H1 (cell line): ENCODE measurements at regions not wholly inside any gene's neighbourhood (a gene's known extent, or its start where the extent isn't known, plus 50 kb on each side); places are given as distances from the start of the nearest gene placed in this dataset.

Source experiments
- CTCF ChIA-PET: fragments of 300-600 bp; sonication (Branson Sonifier 250); formaldehyde crosslinking; loops from one replicate; lab custom pipeline; 2021; ENCODE audit not compliant: partially characterized antibody; lab: Charles Lee
- POLR2A ChIA-PET: fragments of 300-600 bp; sonication (Branson Sonifier 250); formaldehyde crosslinking; loops from one replicate; lab custom pipeline; 2021; ENCODE audit warnings: inconsistent platforms; ENCODE audit not compliant: partially characterized antibody; lab: Charles Lee
- DNase-seq, 2 experiments: peaks; one replicate each; pipeline versions ENCODE4 v3.0.0 to v3.0.0-alpha.2; 2010 to 2022; ENCODE audit warnings: low spot score in 2 of 2, low read depth in 1 of 2, mixed read lengths in 1 of 2
- FAIRE-seq: peaks from 2 replicates; lab custom pipeline; 2011; peaks lifted over from hg19 to GRCh38; lab: Jason Lieb, UNC
- H2AFZ ChIP-seq: 2 replicates; pipeline ENCODE4 v1.8.1; 2012; ENCODE audit warnings: low read length, inconsistent platforms
- H2AK5ac ChIP-seq: 2 replicates; pipeline ENCODE4 v1.6.1; 2013; ENCODE audit warnings: low read depth, low read length
- H2BK120ac ChIP-seq: replicated peaks from 2 replicates; pipeline ENCODE3; 2013; ENCODE audit warnings: low read depth, low read length, inconsistent platforms
- H2BK12ac ChIP-seq: 2 replicates; pipeline ENCODE4 v1.6.1; 2013; ENCODE audit warnings: low read depth, low read length
- H2BK15ac ChIP-seq: 2 replicates; pipeline ENCODE4 v1.6.1; 2013; ENCODE audit warnings: low read length
- H2BK20ac ChIP-seq: 2 replicates; pipeline ENCODE4 v1.6.1; 2013; ENCODE audit warnings: low read length
- H2BK5ac ChIP-seq: 2 replicates; pipeline ENCODE4 v1.6.1; 2013; ENCODE audit warnings: low read depth, low read length
- H3K14ac ChIP-seq: 2 replicates; pipeline ENCODE4 v1.6.1; 2013; ENCODE audit warnings: inconsistent platforms; ENCODE audit not compliant: insufficient read length
- H3K18ac ChIP-seq: 2 replicates; pipeline ENCODE4 v1.6.1; 2013; ENCODE audit warnings: low read length; ENCODE audit errors: extremely low read depth
- H3K23ac ChIP-seq: 2 replicates; pipeline ENCODE4 v1.6.1; 2013; ENCODE audit warnings: inconsistent platforms; ENCODE audit not compliant: insufficient read length
- H3K23me2 ChIP-seq: 2 replicates; pipeline ENCODE4 v1.6.1; 2013; ENCODE audit warnings: low read depth, low read length
- H3K27ac ChIP-seq: 2 replicates; pipeline ENCODE4 v1.6.1; 2011; ENCODE audit warnings: low read depth, low read length, inconsistent platforms
- H3K27me3 ChIP-seq, 4 experiments: replicated peaks in 1 of 4; 1 replicate in 1 of 4; 2 replicates in 3 of 4; pipeline versions ENCODE4 v1.6.1 to v1.8.1; 2011 to 2013; ENCODE audit warnings: low read length in 3 of 4, mild to moderate bottlenecking in 3 of 4, inconsistent platforms in 2 of 4, mixed read lengths in 2 of 4, moderate library complexity in 1 of 4; ENCODE audit not compliant: control insufficient read depth in 3 of 4, insufficient read depth in 3 of 4; ENCODE audit errors: extremely low read depth in 1 of 4
- H3K36me3 ChIP-seq, 4 experiments: 2 replicates each; pipeline versions ENCODE4 v1.6.1 to v1.8.1; 2011 to 2013; ENCODE audit warnings: mild to moderate bottlenecking in 4 of 4, low read length in 3 of 4, moderate library complexity in 2 of 4, control low read depth in 1 of 4, inconsistent platforms in 1 of 4; ENCODE audit not compliant: insufficient read depth in 4 of 4, control insufficient read depth in 2 of 4
- H3K4ac ChIP-seq: replicated peaks from 2 replicates; pipeline ENCODE3; 2013; ENCODE audit warnings: low read length, low read depth, mixed read lengths, inconsistent platforms; ENCODE audit not compliant: insufficient read length
- H3K4me1 ChIP-seq, 4 experiments: replicated peaks in 1 of 4; 1 replicate in 1 of 4; 2 replicates in 3 of 4; pipeline versions ENCODE4 v1.6.1 to v1.8.1; 2011 to 2013; ENCODE audit warnings: low read length in 3 of 4, inconsistent platforms in 2 of 4, mixed read lengths in 1 of 4; ENCODE audit not compliant: insufficient read depth in 4 of 4, control insufficient read depth in 3 of 4
- H3K4me2 ChIP-seq, 2 experiments: 2 replicates each; pipeline versions ENCODE4 v1.6.1 to v1.8.1; 2011 to 2013; ENCODE audit warnings: low read depth in 2 of 2, low read length in 2 of 2, control low read depth in 1 of 2, inconsistent platforms in 1 of 2, mild to moderate bottlenecking in 1 of 2; ENCODE audit not compliant: insufficient read depth in 1 of 2
- H3K4me3 ChIP-seq, 4 experiments: fragments of 200-600, 300-600 bp in 1 of 4; sonication (generic), shearing (Covaris generic), sonication (Bioruptor Twin) in 1 of 4; 2 replicates each; pipeline versions ENCODE4 v1.5.1 to v1.8.1; 2011 to 2016; ENCODE audit warnings: low read length in 4 of 4, low read depth in 3 of 4, control low read depth in 2 of 4, inconsistent platforms in 2 of 4, mild to moderate bottlenecking in 2 of 4, mixed read lengths in 1 of 4, moderate library complexity in 1 of 4; ENCODE audit not compliant: insufficient read depth in 2 of 4; ENCODE audit errors: extremely low read depth in 1 of 4
- H3K56ac ChIP-seq: replicated peaks from 2 replicates; pipeline ENCODE3; 2013; ENCODE audit warnings: low read depth, mild to moderate bottlenecking, mixed read lengths, low read length, inconsistent platforms; ENCODE audit not compliant: insufficient read length
- H3K79me1 ChIP-seq: 2 replicates; pipeline ENCODE4 v1.6.1; 2013; ENCODE audit warnings: low read depth, low read length, control low read depth
- H3K79me2 ChIP-seq, 2 experiments: 2 replicates each; pipeline versions ENCODE4 v1.6.1 to v1.8.1; 2012 to 2013; ENCODE audit warnings: low read length in 2 of 2, mild to moderate bottlenecking in 2 of 2, inconsistent platforms in 1 of 2; ENCODE audit not compliant: insufficient read depth in 2 of 2, control insufficient read depth in 1 of 2
- H3K9ac ChIP-seq, 4 experiments: replicated peaks in 1 of 4; 1 replicate in 1 of 4; 2 replicates in 3 of 4; pipeline versions ENCODE4 v1.6.1 to v1.8.1; 2011 to 2013; ENCODE audit warnings: low read depth in 3 of 4, low read length in 3 of 4, control low read depth in 2 of 4, mild to moderate bottlenecking in 2 of 4, moderate library complexity in 2 of 4, inconsistent platforms in 1 of 4; ENCODE audit errors: extremely low read depth in 1 of 4
- H3K9me3 ChIP-seq, 2 experiments: 2 replicates each; pipeline versions ENCODE4 v1.6.1 to v1.8.1; 2012 to 2013; ENCODE audit warnings: mild to moderate bottlenecking in 2 of 2, moderate library complexity in 2 of 2, control low read depth in 1 of 2, inconsistent platforms in 1 of 2, low read depth in 1 of 2, low read length in 1 of 2, mixed read lengths in 1 of 2; ENCODE audit not compliant: insufficient read depth in 2 of 2
- H4K20me1 ChIP-seq, 2 experiments: replicated peaks in 1 of 2; 2 replicates each; pipeline versions ENCODE3 to v1.8.1; 2011 to 2013; ENCODE audit warnings: inconsistent platforms in 2 of 2, low read length in 2 of 2, mild to moderate bottlenecking in 1 of 2; ENCODE audit not compliant: insufficient read depth in 2 of 2, control insufficient read depth in 1 of 2
- H4K5ac ChIP-seq: 2 replicates; pipeline ENCODE4 v1.6.1; 2013; ENCODE audit warnings: low read length, low read depth, mixed read lengths, inconsistent platforms; ENCODE audit not compliant: insufficient read length
- H4K8ac ChIP-seq: 2 replicates; pipeline ENCODE4 v1.8.0; 2013; ENCODE audit warnings: mild to moderate bottlenecking, moderate library complexity, low read length, inconsistent platforms; ENCODE audit not compliant: insufficient read depth; ENCODE audit errors: extremely low read depth
- H4K91ac ChIP-seq: replicated peaks from 2 replicates; pipeline ENCODE3; 2013; ENCODE audit warnings: low read length, mixed read lengths, inconsistent platforms; ENCODE audit not compliant: insufficient read length
- CBX5 ChIP-seq: fragments of 300-800, 300-1000 bp; sonication (generic); IDR thresholded peaks from 2 replicates; pipeline ENCODE4 v1.7.1; 2016; ENCODE audit warnings: antibody characterized with exemption, low read length, low read depth
- HDAC2 ChIP-seq, 2 experiments: fragments of 300-600 bp in 1 of 2; sonication (generic) in 1 of 2; IDR thresholded peaks; 2 replicates each; pipeline ENCODE4 v1.6.1; 2011 to 2012; ENCODE audit warnings: low read depth in 2 of 2, low read length in 2 of 2, mild to moderate bottlenecking in 2 of 2, moderate library complexity in 2 of 2, borderline replicate concordance in 1 of 2, inconsistent platforms in 1 of 2
- SAP30 ChIP-seq: fragments of 300-600 bp; sonication (generic); IDR thresholded peaks from 2 replicates; pipeline ENCODE4 v1.7.1; 2012; ENCODE audit warnings: low read length, moderate library complexity, mild to moderate bottlenecking, inconsistent platforms; ENCODE audit not compliant: insufficient read depth, insufficient replicate concordance
- SIX5 ChIP-seq: IDR thresholded peaks from 2 replicates; pipeline ENCODE4 v1.6.1; 2011; ENCODE audit warnings: mild to moderate bottlenecking, low read depth, low read length
- SRF ChIP-seq: IDR thresholded peaks from 2 replicates; pipeline ENCODE4 v1.6.1; 2011; ENCODE audit warnings: mild to moderate bottlenecking, low read depth, low read length, moderate library complexity
- SUZ12 ChIP-seq: fragments of 200-600 bp; sonication (generic); IDR thresholded peaks from 2 replicates; pipeline ENCODE4 v1.6.1; 2012; ENCODE audit warnings: mild to moderate bottlenecking, inconsistent platforms, low read length, moderate library complexity, mixed read lengths
- WGBS, 2 experiments: shearing (Covaris generic) in 1 of 2; methylation state at CpG; one replicate each; pipeline versions ENCODE4 v1.1.6 to v1.1.7; 2013 to 2015; ENCODE audit warnings: low lambda C conversion rate in 2 of 2, mixed read lengths in 2 of 2, inconsistent platforms in 1 of 2, low coverage in 1 of 2, missing lambda C conversion rate in 1 of 2; ENCODE audit not compliant: insufficient replicate concordance in 2 of 2, insufficient coverage in 1 of 2, insufficient read length in 1 of 2; ENCODE audit errors: extremely low coverage in 1 of 2, missing lambda C conversion rate in 1 of 2; 5-methylcytosine and 5-hydroxymethylcytosine counted together

- H3K14ac ChIP-seq, result no peak overlapping the region
- H2BK5ac ChIP-seq, result no peak overlapping the region
- ChIA-PET POLR2A (no interaction called here), CTCF (interaction anchor here (1.7 kb wide), 1 partner anchor 129 kb away, joined by 3 read pairs; no protein-coding TSS in a partner anchor)
- no peak overlapping the region for H3K23ac ChIP-seq
- H3K79me2 ChIP-seq, result no peaks in the 10 kb centered on the region
- H2BK20ac ChIP-seq, result no peak overlapping the region
- no peak overlapping the region for H3K4ac ChIP-seq
- no peak overlapping the region for H2AFZ ChIP-seq
- H4K20me1 ChIP-seq, result no peaks in the 10 kb centered on the region
- no peaks in the 10 kb centered on the region for H3K36me3 ChIP-seq
- no peak overlapping the region for H4K91ac ChIP-seq
- no peak for FAIRE-seq
- DNase-seq, result no peak
- H2AK5ac ChIP-seq, result no peak overlapping the region
- no peak overlapping the region for H3K18ac ChIP-seq
- no peaks in the 10 kb centered on the region for H3K27me3 ChIP-seq
- H3K56ac ChIP-seq, result no peak overlapping the region
- no peaks in the 10 kb centered on the region for H3K79me1 ChIP-seq
- H3K9ac ChIP-seq, result no peak overlapping the region
- no peak overlapping the region for H3K27ac ChIP-seq
- H4K8ac ChIP-seq, result no peak overlapping the region
- no peak overlapping the region for H2BK120ac ChIP-seq
- WGBS, 2 experiments, result 100% methylated on average over 2 of the region's 2 CpGs; no CpG with 5 or more reads in 1 of the 2 experiments
- H3K23me2 ChIP-seq, result no peaks in the 10 kb centered on the region; the same call in 1 of the 2 replicates
- no peak overlapping the region for H4K5ac ChIP-seq
- H3K4me1 ChIP-seq, result no peaks in the 10 kb centered on the region
- H3K9me3 ChIP-seq, result no peaks in the 10 kb centered on the region
- H3K4me3 ChIP-seq, result no peak overlapping the region
- H2BK15ac ChIP-seq, result no peak overlapping the region
- H2BK12ac ChIP-seq, result no peak overlapping the region
- no peak overlapping the region for H3K4me2 ChIP-seq
- TF ChIP-seq HDAC2 (IDR thresholded peaks at IDR 0.05; ENCODE audit: borderline replicate concordance in 1 of 2, low read depth in 2 of 2, low read length in 2 of 2) (no peak), SRF (no peak), SAP30 (no peak), CBX5 (no peak), SIX5 (no peak), SUZ12 (no peak)
Observed at GRCh38 chr22:48175721-48176120, 1413.3 kb downstream of the TBC1D22A start.
